Gastrocnemius medialis (tissue), 4 donors: ENCODE measurements at regions not wholly inside any gene's neighbourhood (a gene's known extent, or its start where the extent isn't known, plus 50 kb on each side); places are given as distances from the start of the nearest gene placed in this dataset.

Source experiments
- CTCF ChIP-seq, 5 experiments: fragments of 450-650 bp in 3 of 5; fragments of 200-600 bp in 2 of 5; sonication (generic) in 2 of 5; IDR thresholded peaks in 4 of 5; conservative IDR thresholded peaks in 1 of 5; 1 replicate in 4 of 5; 2 replicates in 1 of 5; pipeline ENCODE4 v1.5.1; 2016 to 2019; ENCODE audit warnings: antibody characterized with exemption in 5 of 5, mild to moderate bottlenecking in 3 of 5, moderate library complexity in 3 of 5
- POLR2A ChIP-seq, 2 donors: fragments of 450-650 bp; IDR thresholded peaks; one replicate each; pipeline ENCODE4 v1.6.1; 2017; ENCODE audit warnings: antibody characterized with exemption in 2 of 2, mild to moderate bottlenecking in 2 of 2, moderate library complexity in 2 of 2

- TF ChIP-seq POLR2A (IDR thresholded peaks at IDR 0.05) (no peak), CTCF (IDR thresholded peaks at IDR 0.05 in 4 of 5, conservative IDR thresholded peaks at IDR 0.05 in 1 of 5) (no peak)
Observed at GRCh38 chr2:83730223-83730622, 728.9 kb downstream of the SUCLG1 start.
